Naive B cell (primary cell): ENCODE measurements at regions not wholly inside any gene's neighbourhood (a gene's known extent, or its start where the extent isn't known, plus 50 kb on each side); places are given as distances from the start of the nearest gene placed in this dataset.
"Not testable (repeated sequence)": the region's sequence is repeated elsewhere in the genome, so short reads cannot be mapped to it uniquely, and the experiment has no call there.

Experiments used
- ATAC-seq, 2 donors: fragments of 150-1000 bp; cut with Tn5 transposase; 2 replicates each; pipeline ENCODE4 v1.10.0; 2021; ENCODE audit warnings: low read depth in 2 of 2, mild to moderate bottlenecking in 2 of 2, moderate library complexity in 2 of 2
- DNase-seq: peaks from one replicate; pipeline ENCODE4 v3.0.0; 2022
- H3K27ac Mint-ChIP-seq, 6 donors: one replicate each; pipeline ENCODE4 v1.8.0; 2020 to 2022; ENCODE audit warnings: mild to moderate bottlenecking in 6 of 6, mixed read lengths in 6 of 6, moderate library complexity in 5 of 6, inconsistent platforms in 2 of 6
- H3K27me3 Mint-ChIP-seq, 3 donors: one replicate each; pipeline ENCODE4 v1.8.0; 2021 to 2022; ENCODE audit warnings: mixed read lengths in 3 of 3, mild to moderate bottlenecking in 1 of 3
- H3K36me3 Mint-ChIP-seq, 2 donors: one replicate each; pipeline ENCODE4 v1.8.0; 2020 to 2022; ENCODE audit warnings: mixed read lengths in 2 of 2, inconsistent platforms in 1 of 2, mild to moderate bottlenecking in 1 of 2
- H3K4me1 Mint-ChIP-seq, 3 donors: one replicate each; pipeline ENCODE4 v1.8.0; 2020 to 2022; ENCODE audit warnings: mixed read lengths in 3 of 3, inconsistent platforms in 1 of 3, mild to moderate bottlenecking in 1 of 3, moderate library complexity in 1 of 3
- H3K4me3 Mint-ChIP-seq, 8 donors: one replicate each; pipeline ENCODE4 v1.8.0; 2020 to 2022; ENCODE audit warnings: mild to moderate bottlenecking in 8 of 8, mixed read lengths in 8 of 8, moderate library complexity in 8 of 8, inconsistent platforms in 2 of 8
- H3K9me3 Mint-ChIP-seq, 7 donors: one replicate each; pipeline ENCODE4 v1.8.0; 2020 to 2022; ENCODE audit warnings: mixed read lengths in 7 of 7, mild to moderate bottlenecking in 5 of 7, inconsistent platforms in 2 of 7, moderate library complexity in 1 of 7

- ATAC-seq (no peak), DNase-seq (no peak)
- H3K27me3 Mint-ChIP-seq, result peaks cover 5 to 8% (median 7%) of the 10 kb centered on the region in 3 donors
- H3K9me3 Mint-ChIP-seq, result peaks cover 0 to 8% (median 3%) of the 10 kb centered on the region in 7 donors
- H3K4me1 Mint-ChIP-seq, result no peaks in the 10 kb centered on the region
- H3K4me3 Mint-ChIP-seq, result no peak overlapping the region
- H3K27ac Mint-ChIP-seq, result no peak overlapping the region
- no peaks in the 10 kb centered on the region for H3K36me3 Mint-ChIP-seq
These were observed 438.6 kb downstream of the AGTPBP1 start for GRCh38 chr9:85302938-85303756.

- Mint-ChIP-seq H3K27me3 (peaks cover 12 to 16% (median 13%) of the 10 kb centered on the region in 3 donors), H3K36me3 (no peaks in the 10 kb centered on the region), H3K9me3 (peaks cover 0 to 14% (median 3%) of the 10 kb centered on the region in 7 donors), H3K4me1 (no peaks in the 10 kb centered on the region), H3K4me3 (no peak overlapping the region), H3K27ac (no peak overlapping the region)
- no peak for ATAC-seq
- DNase-seq, result no peak
These were observed 443.3 kb downstream of the AGTPBP1 start for GRCh38 chr9:85298499-85298898.

GRCh38 chr9:85295244-85295643 is 446.5 kb downstream of the AGTPBP1 start:
- not testable (repeated sequence) for DNase-seq, ATAC-seq, H3K36me3 Mint-ChIP-seq, H3K27ac Mint-ChIP-seq, H3K4me1 Mint-ChIP-seq, H3K4me3 Mint-ChIP-seq
- Mint-ChIP-seq H3K9me3 (peaks cover 0 to 14% (median 3%) of the 10 kb centered on the region in 7 donors), H3K27me3 (peaks cover 16 to 32% (median 21%) of the 10 kb centered on the region in 3 donors)

GRCh38 chr9:85292261-85292660 is 449.5 kb downstream of the AGTPBP1 start:
- no peak overlapping the region for H3K4me3 Mint-ChIP-seq
- H3K9me3 Mint-ChIP-seq, result peaks cover 0 to 4% (median 3%) of the 10 kb centered on the region in 7 donors
- peaks cover 15 to 26% (median 24%) of the 10 kb centered on the region in 3 donors for H3K27me3 Mint-ChIP-seq
- H3K4me1 Mint-ChIP-seq, result peaks cover 3 to 8% (median 5%) of the 10 kb centered on the region in 3 donors
- no peak for DNase-seq
- no peaks in the 10 kb centered on the region for H3K36me3 Mint-ChIP-seq
- no peak overlapping the region for H3K27ac Mint-ChIP-seq
- no peak for ATAC-seq

- no peaks in the 10 kb centered on the region for H3K36me3 Mint-ChIP-seq
- peaks cover 3 to 8% (median 5%) of the 10 kb centered on the region in 3 donors for H3K4me1 Mint-ChIP-seq
- no peak overlapping the region for H3K27ac Mint-ChIP-seq
- ATAC-seq (no peak), DNase-seq (no peak)
- peaks cover 15 to 26% (median 20%) of the 10 kb centered on the region in 3 donors for H3K27me3 Mint-ChIP-seq
- peaks cover 0 to 4% (median 3%) of the 10 kb centered on the region in 7 donors for H3K9me3 Mint-ChIP-seq
- no peak overlapping the region for H3K4me3 Mint-ChIP-seq
These were observed 450.5 kb downstream of the AGTPBP1 start for GRCh38 chr9:85291266-85291665.

- no peak for ATAC-seq
- Mint-ChIP-seq H3K4me1 (peaks cover 3 to 8% (median 5%) of the 10 kb centered on the region in 3 donors), H3K4me3 (peak overlapping the region in 6 of 8 donors; percentile 20 to 73 (median 62)), H3K36me3 (no peaks in the 10 kb centered on the region), H3K27ac (peak overlapping the region in 1 of 6 donors; percentile 30), H3K9me3 (peaks cover 0 to 4% (median 3%) of the 10 kb centered on the region in 7 donors), H3K27me3 (peaks cover 20 to 26% (median 21%) of the 10 kb centered on the region in 3 donors)
- DNase-seq, result no peak
These were observed 451.7 kb downstream of the AGTPBP1 start for GRCh38 chr9:85290019-85290418.

GRCh38 chr9:85289142-85289541 is 452.6 kb downstream of the AGTPBP1 start:
- Mint-ChIP-seq H3K36me3 (no peaks in the 10 kb centered on the region), H3K9me3 (peaks cover 0 to 4% (median 2%) of the 10 kb centered on the region in 7 donors), H3K27me3 (peaks cover 16 to 21% (median 18%) of the 10 kb centered on the region in 3 donors), H3K4me3 (no peak overlapping the region), H3K27ac (no peak overlapping the region), H3K4me1 (peaks cover 3 to 8% (median 5%) of the 10 kb centered on the region in 3 donors)
- DNase-seq, result no peak
- no peak for ATAC-seq

GRCh38 chr9:85283421-85283820 is 458.3 kb downstream of the AGTPBP1 start:
- Mint-ChIP-seq H3K27ac (no peak overlapping the region), H3K4me1 (no peaks in the 10 kb centered on the region), H3K4me3 (no peak overlapping the region), H3K36me3 (no peaks in the 10 kb centered on the region), H3K27me3 (peaks cover 5 to 7% (median 5%) of the 10 kb centered on the region in 3 donors), H3K9me3 (peaks cover 0 to 5% (median 0%) of the 10 kb centered on the region in 7 donors)
- ATAC-seq (no peak), DNase-seq (no peak)

GRCh38 chr9:85278769-85279168 is 463.0 kb downstream of the AGTPBP1 start:
- Mint-ChIP-seq H3K4me3 (no peak overlapping the region), H3K4me1 (no peaks in the 10 kb centered on the region), H3K9me3 (peaks cover 0 to 5% (median 0%) of the 10 kb centered on the region in 7 donors), H3K27ac (no peak overlapping the region), H3K27me3 (peaks cover 0 to 2% (median 0%) of the 10 kb centered on the region in 3 donors), H3K36me3 (no peaks in the 10 kb centered on the region)
- no peak for DNase-seq
- no peak for ATAC-seq

GRCh38 chr9:85276741-85277140 is 465.0 kb downstream of the AGTPBP1 start:
- Mint-ChIP-seq H3K4me1 (no peaks in the 10 kb centered on the region), H3K27me3 (peaks cover 0 to 3% (median 0%) of the 10 kb centered on the region in 3 donors)

GRCh38 chr9:85269811-85270210 is 471.9 kb downstream of the AGTPBP1 start:
- ATAC-seq (no peak), DNase-seq (no peak)
- Mint-ChIP-seq H3K9me3 (peaks cover 0 to 2% (median 0%) of the 10 kb centered on the region in 7 donors), H3K27me3 (peaks cover 0 to 4% (median 0%) of the 10 kb centered on the region in 3 donors), H3K4me3 (no peak overlapping the region), H3K36me3 (no peaks in the 10 kb centered on the region), H3K27ac (no peak overlapping the region), H3K4me1 (no peaks in the 10 kb centered on the region)

More at GRCh38 chr9:85276741-85277140, 465.0 kb downstream of the AGTPBP1 start:
- no peak overlapping the region for H3K27ac Mint-ChIP-seq
- H3K36me3 Mint-ChIP-seq, result no peaks in the 10 kb centered on the region
- no peak for DNase-seq
- no peak for ATAC-seq
- peaks cover 0 to 2% (median 0%) of the 10 kb centered on the region in 7 donors for H3K9me3 Mint-ChIP-seq
- no peak overlapping the region for H3K4me3 Mint-ChIP-seq

GRCh38 chr9:85268131-85268530 is 473.6 kb downstream of the AGTPBP1 start:
- peaks cover 0 to 4% (median 0%) of the 10 kb centered on the region in 3 donors for H3K27me3 Mint-ChIP-seq
- no peak for ATAC-seq
- H3K36me3 Mint-ChIP-seq, result no peaks in the 10 kb centered on the region
- H3K4me3 Mint-ChIP-seq, result no peak overlapping the region
- H3K27ac Mint-ChIP-seq, result no peak overlapping the region
- no peaks in the 10 kb centered on the region for H3K4me1 Mint-ChIP-seq
- no peak for DNase-seq
- H3K9me3 Mint-ChIP-seq, result no peaks in the 10 kb centered on the region

- ATAC-seq (no peak), DNase-seq (no peak)
- Mint-ChIP-seq H3K4me3 (no peak overlapping the region), H3K27me3 (no peaks in the 10 kb centered on the region), H3K27ac (no peak overlapping the region), H3K4me1 (no peaks in the 10 kb centered on the region), H3K9me3 (no peaks in the 10 kb centered on the region), H3K36me3 (no peaks in the 10 kb centered on the region)
These were observed 477.1 kb downstream of the AGTPBP1 start for GRCh38 chr9:85264695-85265094.

GRCh38 chr9:85263288-85263687 is 478.5 kb downstream of the AGTPBP1 start:
- no peaks in the 10 kb centered on the region for H3K36me3 Mint-ChIP-seq
- no peak overlapping the region for H3K27ac Mint-ChIP-seq
- no peak for DNase-seq
- H3K9me3 Mint-ChIP-seq, result peaks cover 0 to 3% (median 0%) of the 10 kb centered on the region in 7 donors
- no peaks in the 10 kb centered on the region for H3K4me1 Mint-ChIP-seq
- peaks cover 0 to 12% (median 11%) of the 10 kb centered on the region in 3 donors for H3K27me3 Mint-ChIP-seq
- ATAC-seq, result no peak
- no peak overlapping the region for H3K4me3 Mint-ChIP-seq
